ENCODE measurements at regions not wholly inside any gene's neighbourhood (a gene's known extent, or its start where the extent isn't known, plus 50 kb on each side); places are given as distances from the start of the nearest gene placed in this dataset.

- TF ChIP-seq, protein P1, sequence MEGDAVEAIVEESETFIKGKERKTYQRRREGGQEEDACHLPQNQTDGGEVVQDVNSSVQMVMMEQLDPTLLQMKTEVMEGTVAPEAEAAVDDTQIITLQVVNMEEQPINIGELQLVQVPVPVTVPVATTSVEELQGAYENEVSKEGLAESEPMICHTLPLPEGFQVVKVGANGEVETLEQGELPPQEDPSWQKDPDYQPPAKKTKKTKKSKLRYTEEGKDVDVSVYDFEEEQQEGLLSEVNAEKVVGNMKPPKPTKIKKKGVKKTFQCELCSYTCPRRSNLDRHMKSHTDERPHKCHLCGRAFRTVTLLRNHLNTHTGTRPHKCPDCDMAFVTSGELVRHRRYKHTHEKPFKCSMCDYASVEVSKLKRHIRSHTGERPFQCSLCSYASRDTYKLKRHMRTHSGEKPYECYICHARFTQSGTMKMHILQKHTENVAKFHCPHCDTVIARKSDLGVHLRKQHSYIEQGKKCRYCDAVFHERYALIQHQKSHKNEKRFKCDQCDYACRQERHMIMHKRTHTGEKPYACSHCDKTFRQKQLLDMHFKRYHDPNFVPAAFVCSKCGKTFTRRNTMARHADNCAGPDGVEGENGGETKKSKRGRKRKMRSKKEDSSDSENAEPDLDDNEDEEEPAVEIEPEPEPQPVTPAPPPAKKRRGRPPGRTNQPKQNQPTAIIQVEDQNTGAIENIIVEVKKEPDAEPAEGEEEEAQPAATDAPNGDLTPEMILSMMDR (IDR thresholded peaks at IDR 0.05; ENCODE audit: insufficient read depth, low read depth, low read length) = no peak
- no peak overlapping the region for H3K4me3 ChIP-seq (ENCODE audit: low read depth, low read length)
- no peak for DNase-seq (ENCODE audit: low read depth)
Measured at GRCh38 chr6:164720-165119, 127.6 kb upstream of the DUSP22 start.

DNA sequence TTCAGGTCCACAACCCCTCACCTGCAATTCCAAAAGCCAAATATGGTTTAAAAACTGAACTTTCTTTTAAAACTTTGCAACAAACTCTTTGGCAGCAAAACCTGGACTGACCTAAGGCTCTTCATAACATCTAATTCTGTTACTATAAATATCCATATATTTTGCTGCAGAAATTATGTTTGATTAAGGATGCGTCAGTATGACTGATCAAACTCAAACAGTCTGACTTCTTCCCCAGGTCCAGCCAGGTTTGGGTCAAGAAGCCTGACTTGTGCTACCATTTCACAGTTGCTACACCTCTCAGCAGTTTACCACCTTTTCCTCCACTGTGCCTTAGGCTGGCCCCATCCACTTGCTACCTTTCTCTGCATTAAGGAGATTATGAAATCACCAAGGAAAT, 127.0 kb upstream of the DUSP22 start:
- no peak for DNase-seq (ENCODE audit: low read depth)
- TF ChIP-seq, protein P1 (IDR thresholded peaks at IDR 0.05; ENCODE audit: insufficient read depth, low read depth, low read length) = no peak
- no peak overlapping the region for H3K4me3 ChIP-seq (ENCODE audit: low read depth, low read length)

- no peak overlapping the region for H3K4me3 ChIP-seq (ENCODE audit: low read depth, low read length)
- TF ChIP-seq, protein P1 (IDR thresholded peaks at IDR 0.05; ENCODE audit: insufficient read depth, low read depth, low read length) = no peak
- no peak for DNase-seq (ENCODE audit: low read depth)
Measured at GRCh38 chr6:165906-166305, 126.4 kb upstream of the DUSP22 start.

GRCh38 chr6:168865-169455, 123.3 kb upstream of the DUSP22 start:
- TF ChIP-seq, protein P1 (IDR thresholded peaks at IDR 0.05; ENCODE audit: insufficient read depth, low read depth, low read length) = peak; percentile 65
- no peak overlapping the region for H3K4me3 ChIP-seq (ENCODE audit: low read depth, low read length)
- peak; percentile 65 for DNase-seq (ENCODE audit: low read depth)

DNA sequence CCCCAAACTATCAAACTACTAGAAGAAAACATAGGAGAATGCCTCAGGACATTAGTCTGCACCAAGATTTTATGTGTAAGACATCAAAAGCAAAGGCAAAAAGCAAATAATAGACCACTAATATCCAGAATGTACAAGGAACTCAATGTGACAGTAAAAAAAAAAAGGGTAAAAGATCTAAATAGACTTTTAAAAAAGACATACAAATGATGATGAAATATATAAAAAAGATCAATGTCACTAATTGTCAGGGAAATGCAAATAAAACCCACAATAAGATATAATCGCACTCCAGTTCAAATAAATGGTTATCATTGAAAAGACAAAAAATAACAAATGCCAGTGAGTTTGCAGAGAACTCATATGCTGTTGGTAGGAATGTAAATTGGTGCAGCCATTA, 118.3 kb upstream of the DUSP22 start:
- TF ChIP-seq, protein P1 (IDR thresholded peaks at IDR 0.05; ENCODE audit: insufficient read depth, low read depth, low read length) = no peak

DNA sequence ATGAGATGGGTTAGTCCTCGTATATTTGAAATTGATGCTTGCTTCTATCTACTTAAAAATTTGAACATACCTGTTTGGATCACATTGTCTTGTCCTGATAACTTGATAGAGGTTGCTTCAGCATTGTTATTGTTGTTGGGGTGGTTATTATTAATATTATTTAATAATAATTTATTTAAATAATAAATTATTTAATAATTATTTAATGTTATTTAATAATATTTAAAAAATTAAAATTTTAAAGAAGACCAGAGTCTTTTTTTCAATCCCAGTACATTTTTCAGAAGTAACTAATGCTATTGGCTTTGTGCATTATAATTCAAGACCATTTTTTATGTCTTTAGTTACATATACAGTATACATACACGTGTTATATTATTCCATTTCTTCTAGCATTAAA, 116.6 kb upstream of the DUSP22 start:
- no peak for DNase-seq (ENCODE audit: low read depth)
- TF ChIP-seq, protein P1 (IDR thresholded peaks at IDR 0.05; ENCODE audit: insufficient read depth, low read depth, low read length) = no peak

More for the DNA sequence above, 118.3 kb upstream of the DUSP22 start:
- DNase-seq (ENCODE audit: low read depth) = no peak
- no peak overlapping the region for H3K4me3 ChIP-seq (ENCODE audit: low read depth, low read length)

DNA sequence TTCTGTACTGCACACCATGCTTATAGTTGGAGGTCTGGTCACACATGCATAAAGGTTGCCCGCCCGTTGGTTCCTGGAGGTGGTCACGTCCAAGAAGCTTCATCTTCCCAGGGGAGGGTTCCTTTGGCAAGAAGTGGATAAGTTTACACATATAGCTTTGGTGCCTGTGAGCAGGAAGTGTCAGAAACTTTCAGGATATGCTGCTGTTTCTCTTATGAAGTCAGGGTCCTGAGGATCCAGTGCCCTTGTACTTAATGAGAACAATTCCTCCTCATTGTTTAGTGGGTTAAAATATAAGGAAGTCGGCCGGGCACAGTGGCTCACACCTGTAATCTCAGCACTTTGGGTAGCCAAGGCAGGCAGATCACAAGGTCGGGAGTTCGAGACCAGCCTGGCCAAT, 115.5 kb upstream of the DUSP22 start:
- TF ChIP-seq, protein P1 (IDR thresholded peaks at IDR 0.05; ENCODE audit: insufficient read depth, low read depth, low read length) = no peak
- no peak overlapping the region for H3K4me3 ChIP-seq (ENCODE audit: low read depth, low read length)
- no peak for DNase-seq (ENCODE audit: low read depth)

More for the DNA sequence above, 116.6 kb upstream of the DUSP22 start:
- H3K4me3 ChIP-seq (ENCODE audit: low read depth, low read length) = no peak overlapping the region
